Hypothalamus (tissue), 51 donors: ENCODE measurements at regions not wholly inside any gene's neighbourhood (a gene's known extent, or its start where the extent isn't known, plus 50 kb on each side); places are given as distances from the start of the nearest gene placed in this dataset.
"Not testable (repeated sequence)": the region's sequence is repeated elsewhere in the genome, so short reads cannot be mapped to it uniquely, and the experiment has no call there.

Experiments
- DNase-seq, 51 donors: peaks; one replicate each; lab custom pipeline; 2025; lab: John Stamatoyannopoulos, UW

DNA sequence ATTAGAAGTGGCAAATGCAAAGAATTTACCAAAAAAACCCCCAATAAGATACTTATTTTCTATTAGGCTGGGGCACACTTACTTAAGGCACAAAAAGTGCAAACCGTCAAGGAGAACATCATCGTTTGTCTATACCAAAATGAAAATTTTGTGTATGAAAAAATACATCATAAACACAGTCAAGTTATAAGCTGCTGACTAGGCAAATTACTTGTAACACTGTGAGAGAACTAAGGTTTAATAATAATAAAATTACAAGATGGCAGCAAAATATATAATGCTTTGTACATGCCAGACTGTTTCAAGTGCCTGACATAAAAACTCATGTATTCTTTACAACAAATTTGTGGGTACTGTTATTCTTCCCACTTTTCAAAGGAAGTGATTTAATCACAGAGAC, 297.2 kb upstream of the CRBN start:
- no peak for DNase-seq

DNA sequence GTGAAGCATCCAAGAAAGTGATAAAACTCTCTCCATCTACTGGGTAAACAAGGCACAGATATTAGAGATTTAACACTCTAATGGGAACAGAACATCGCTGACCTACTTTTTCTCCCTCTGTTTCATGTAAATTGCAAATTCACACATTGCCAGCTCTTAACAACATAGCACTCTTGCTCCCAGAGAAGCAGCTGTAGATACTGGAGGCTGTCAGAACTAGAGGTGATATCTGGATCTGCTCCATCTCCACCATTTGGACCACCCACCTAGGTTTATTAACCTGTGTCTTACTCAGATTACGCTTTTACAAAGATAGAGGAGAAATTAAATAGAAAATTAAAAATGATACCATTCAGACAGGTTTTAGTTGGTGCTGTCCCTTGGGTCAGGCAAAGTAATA, 289.1 kb upstream of the CRBN start:
- no peak for DNase-seq

DNA sequence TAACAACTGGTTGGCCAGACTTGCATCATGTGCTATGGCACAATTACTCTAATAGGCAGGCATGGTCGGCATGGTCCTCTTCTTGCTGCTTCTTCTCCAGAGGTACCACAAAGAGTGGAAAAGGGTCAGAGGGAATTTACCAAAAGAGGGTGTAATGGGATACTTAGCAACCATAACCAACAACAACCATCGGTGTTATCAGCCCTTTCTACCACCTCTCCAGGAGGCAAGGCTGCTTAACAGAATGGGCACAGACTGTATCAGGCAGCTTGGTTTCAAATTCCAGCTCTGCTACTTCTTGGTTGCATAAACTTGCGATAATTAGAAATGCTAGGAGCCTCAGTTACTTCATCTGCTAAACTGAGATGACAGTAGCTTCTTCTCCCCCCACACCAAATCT, 284.6 kb upstream of the CRBN start:
- DNase-seq = no peak

DNA sequence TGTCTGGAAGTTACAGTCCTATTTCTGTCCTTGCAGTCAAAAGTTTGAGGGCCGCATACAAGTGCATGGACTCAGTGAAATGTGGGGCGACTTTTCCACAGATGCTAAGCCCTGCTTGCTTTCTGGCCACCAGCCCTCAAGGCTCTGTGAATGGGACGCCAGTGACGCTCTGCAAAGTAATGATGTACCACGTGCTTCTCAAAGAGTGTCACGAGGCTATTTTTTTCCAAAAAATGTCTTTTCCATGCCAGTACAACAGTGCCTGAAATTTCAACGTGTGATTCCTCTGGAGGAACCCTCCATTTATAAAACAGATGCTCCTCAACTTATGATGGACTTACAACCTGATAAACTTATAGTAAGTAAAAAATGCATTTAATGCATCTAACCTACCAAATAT, 281.8 kb upstream of the CRBN start:
- no peak for DNase-seq

- no peak for DNase-seq
These were observed 269.0 kb upstream of the CRBN start for GRCh38 chr3:3448468-3448867.

DNA sequence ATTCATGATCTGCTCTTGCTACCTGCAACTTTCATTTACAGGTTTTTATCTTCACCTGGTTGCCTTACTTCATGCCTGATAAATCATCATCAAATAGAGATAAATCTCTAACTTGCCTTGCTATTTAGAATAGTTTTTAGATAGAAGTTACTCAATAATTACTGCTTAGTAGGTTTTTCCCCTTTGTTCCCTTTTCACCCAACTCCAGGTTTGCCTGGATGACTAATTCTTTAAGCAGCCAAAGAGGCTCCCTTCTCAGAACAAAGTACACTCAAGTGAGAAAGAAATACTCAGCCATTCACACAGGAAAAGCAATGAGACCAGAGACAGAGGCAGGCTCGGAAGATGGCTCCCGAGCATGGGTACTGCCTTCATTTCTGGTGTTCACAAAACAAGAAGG, 268.1 kb upstream of the CRBN start:
- no peak for DNase-seq

DNA sequence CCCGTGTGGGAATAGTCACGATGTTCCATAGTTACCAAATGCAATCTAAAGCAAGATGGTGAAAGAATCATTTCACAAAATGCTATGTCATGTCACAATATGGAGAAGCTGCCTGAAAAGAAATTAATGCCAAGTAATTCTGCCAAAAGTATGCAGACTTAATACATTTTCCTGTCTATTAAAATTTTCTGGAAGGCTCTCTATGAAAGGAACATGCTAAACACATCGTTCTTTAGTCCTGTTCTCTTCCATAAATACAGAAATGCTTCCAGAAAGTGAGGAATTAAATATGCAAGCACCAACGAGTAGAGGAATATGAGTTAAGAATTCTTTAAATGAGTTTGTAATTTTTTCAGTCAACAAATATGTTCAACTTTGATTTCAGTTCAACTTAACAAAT, 266.8 kb upstream of the CRBN start:
- DNase-seq = no peak

GRCh38 chr3:3443482-3443881, 264.0 kb upstream of the CRBN start:
- no peak for DNase-seq

DNA sequence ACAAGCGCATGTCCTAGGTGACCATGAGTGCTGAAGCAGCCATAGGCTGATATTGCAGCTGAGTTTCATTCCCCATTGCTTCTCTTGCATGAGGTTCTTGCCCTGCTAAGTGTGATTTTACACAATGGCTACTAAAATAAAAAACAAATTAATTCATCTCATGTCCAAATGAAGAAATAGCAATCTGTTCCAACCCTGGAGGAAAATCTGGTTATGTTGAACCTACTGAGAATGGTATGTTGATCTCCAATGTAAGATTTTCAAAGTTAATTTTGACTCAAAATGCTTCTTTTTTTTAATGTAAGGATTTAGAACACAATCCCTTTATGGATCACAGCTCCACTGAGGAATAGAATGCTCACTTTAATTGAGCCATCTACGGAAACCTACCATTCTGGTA, 254.2 kb upstream of the CRBN start:
- DNase-seq = no peak

DNA sequence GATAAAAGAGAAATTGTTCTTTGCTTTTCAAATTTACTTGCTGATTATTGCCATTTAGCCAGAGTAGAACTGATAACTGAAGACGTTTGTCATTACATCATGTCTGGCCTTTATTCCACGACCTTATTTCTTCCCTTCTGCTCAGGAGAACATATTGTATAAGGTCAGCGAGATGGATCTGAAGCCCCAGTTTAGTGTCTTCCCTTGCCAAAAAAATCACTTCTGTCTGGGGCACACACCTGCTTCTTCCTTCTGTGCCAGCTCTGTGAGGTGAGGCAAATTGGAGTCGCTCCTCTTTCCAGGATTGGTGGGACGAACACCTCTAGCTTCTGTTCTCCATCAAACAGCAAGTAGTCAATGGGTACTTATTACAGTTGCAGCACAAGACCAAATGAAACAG, 250.3 kb upstream of the CRBN start:
- DNase-seq = no peak

- DNase-seq = not testable (repeated sequence)
These were observed 228.2 kb upstream of the CRBN start for GRCh38 chr3:3407707-3408106.

GRCh38 chr3:3405131-3405530, 225.6 kb upstream of the CRBN start:
- DNase-seq = no peak

GRCh38 chr3:3403700-3404099, 224.2 kb upstream of the CRBN start:
- no peak for DNase-seq

DNA sequence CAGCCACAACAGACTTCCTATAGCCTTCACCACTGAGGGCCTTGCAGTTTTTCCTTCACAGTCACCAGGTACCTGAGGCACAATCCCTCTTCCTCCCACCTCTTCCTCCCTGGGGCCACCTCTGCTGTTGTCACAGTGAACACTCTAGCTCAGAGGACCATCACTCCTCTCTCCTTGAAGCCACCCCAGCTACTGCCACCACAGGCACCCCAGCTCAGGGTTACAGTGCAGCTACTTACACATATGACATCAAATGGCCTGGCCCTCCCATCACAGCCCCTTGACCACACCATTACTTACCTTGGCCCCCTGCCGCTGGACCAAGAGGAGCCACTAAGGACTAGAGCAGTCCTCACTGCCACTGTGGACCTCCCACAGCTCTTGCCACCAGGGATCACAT, 213.5 kb upstream of the CRBN start:
- DNase-seq = peak in 1 of 51 donors; percentile 1

DNA sequence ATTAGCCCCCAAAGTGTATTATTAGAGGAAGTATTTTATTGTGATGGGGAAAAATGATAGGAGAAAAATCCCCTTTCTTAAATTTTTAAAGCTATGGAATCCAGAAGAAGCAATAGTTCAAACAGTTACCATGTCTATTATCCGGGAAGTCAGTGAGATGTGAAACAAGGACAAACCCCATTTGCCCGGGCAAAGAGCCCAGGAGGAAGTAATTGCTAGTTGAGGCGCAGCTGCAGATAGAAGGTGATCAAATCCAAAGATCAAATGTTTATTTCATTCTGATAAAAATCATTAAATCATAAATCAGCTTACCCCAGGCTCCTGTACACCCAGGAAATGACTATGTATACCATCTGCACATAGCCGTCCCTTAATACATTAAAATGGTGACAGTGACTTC, 204.0 kb upstream of the CRBN start:
- no peak for DNase-seq

DNA sequence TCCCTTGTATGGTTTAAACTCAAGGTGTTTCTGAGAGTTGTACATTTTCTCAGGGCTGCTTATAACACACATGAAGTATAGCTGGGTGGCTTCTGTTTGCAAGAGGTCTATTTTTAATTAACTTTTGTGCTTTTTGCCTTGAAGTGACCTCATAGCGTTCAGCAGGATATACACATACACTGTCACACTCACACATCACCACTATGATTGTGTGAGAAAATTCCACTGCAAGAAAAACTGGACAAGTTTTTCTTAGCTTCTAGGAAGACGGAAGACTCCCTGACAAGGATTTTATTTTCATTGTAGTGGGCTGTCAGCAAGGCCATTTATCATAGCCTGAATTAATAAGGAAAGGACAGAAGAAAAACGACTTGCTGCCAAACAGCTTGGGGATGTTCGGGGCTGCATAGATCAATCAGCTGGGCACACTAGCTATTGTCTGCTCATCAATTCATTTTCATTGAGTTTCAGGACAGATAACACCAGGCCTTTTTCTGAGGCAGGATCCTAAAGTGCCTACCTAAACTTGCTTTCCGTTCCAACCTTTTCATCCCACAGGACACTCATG, 192.8 kb upstream of the CRBN start:
- DNase-seq = no peak

GRCh38 chr3:3368306-3368705, 188.8 kb upstream of the CRBN start:
- no peak for DNase-seq

- peak in 1 of 51 donors; percentile 1 for DNase-seq
These were observed 186.9 kb upstream of the CRBN start for GRCh38 chr3:3366386-3366785.

DNA sequence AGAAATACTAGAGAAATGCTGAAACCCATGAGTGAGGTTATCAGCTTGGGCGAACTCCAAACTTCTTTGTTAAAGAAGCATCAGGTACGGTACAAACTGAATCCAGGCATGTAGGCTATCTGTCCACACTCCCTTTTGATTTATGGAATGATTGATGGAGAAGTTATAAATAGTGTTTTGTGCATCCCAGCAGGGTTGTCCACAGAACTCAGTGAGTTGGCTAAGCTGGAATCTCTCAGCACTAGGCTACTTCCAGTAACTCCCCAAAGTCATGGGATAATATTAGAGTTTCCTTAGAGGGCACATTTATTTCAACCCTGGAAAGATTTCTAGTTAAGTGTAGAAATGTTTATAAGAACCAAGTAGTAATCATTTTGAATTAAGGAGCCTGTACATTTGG, 186.2 kb upstream of the CRBN start:
- DNase-seq = no peak

GRCh38 chr3:3356846-3357245, 177.4 kb upstream of the CRBN start:
- DNase-seq = no peak

DNA sequence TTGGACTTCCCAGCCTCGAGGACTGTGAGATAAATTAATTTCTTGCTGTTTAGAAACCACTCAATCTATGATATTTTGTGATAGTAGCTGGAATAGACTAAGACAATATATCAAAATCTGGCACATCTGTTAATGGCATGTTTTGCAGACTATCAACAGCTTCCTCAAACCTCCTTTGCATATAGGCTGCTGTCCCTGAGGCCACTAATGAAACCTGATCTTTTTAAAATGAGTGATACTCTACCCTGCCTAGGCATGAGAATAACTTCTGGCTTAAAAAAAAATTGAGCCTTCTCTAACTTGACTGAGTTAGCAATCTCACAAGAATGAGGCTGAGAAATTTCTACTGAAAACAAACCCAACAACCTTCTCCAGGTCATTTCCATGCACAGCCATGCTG, 176.0 kb upstream of the CRBN start:
- DNase-seq = no peak

GRCh38 chr3:3353153-3353552, 173.7 kb upstream of the CRBN start:
- no peak for DNase-seq

DNA sequence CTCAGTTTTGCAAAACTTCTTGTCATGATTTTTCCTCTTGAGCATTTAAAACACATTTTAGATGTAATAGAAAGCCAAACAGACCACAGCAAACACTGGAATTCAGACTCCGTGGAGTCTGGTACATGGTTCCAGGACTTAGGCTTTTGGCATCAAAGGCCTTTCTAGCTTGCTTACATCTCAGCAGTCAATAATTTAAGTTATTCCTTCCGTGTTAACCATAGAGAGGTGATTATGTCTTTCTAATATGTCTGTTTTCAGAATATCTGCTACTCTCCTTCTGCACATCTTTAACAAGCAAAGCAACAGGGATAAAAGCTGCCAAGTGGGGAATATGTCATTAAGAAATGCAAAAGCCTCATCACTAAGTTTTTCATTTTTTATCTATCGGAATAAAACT, 171.7 kb upstream of the CRBN start:
- no peak for DNase-seq

DNA sequence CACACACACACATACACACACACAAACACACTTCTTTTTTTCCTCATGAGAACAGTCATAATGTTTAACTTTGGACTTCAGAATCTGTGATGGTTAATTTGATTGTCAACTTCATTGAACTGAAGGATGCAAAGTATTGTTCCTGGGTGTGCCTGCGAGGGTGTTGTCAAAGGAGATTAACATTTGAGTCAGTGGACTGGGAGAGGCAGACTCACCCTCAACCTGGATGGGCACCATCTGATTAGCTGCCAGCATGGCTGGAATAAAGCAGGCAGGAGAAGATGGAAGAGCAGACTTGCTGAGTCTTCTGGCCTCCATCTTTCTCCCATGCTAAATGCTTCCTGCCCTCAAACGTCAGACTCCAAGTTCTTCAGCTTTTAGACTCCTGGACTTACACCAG, 167.6 kb upstream of the CRBN start:
- not testable (repeated sequence) for DNase-seq
